ENCODE measurements at regions not wholly inside any gene's neighbourhood (a gene's known extent, or its start where the extent isn't known, plus 50 kb on each side); places are given as distances from the start of the nearest gene placed in this dataset.

GRCh38 chr13:50664951-50665350 is 178.5 kb downstream of the DLEU7 start:
- intact Hi-C loops (cut with micrococcal nuclease) = no loop called here
- H3K27me3 Mint-ChIP-seq = no peaks in the 10 kb centered on the region

DNA sequence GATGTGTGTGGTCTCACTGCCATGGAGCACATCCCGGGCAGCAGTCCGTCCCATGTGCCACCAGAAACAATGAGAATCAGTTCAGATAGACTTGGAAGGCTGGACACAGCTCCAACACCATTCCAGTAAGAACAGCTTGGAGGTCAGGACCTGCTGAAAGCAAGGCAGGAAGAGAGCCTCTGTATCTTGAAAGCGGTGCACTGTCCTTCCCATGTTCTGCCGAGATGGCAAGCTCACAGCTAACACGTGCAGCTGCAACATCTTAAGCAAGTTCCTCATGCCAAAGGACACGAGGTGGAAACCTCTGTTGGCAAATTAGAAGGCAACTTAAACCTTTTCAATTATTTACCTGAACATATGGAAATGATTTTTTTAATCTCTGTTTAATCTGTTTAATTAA is 175.4 kb downstream of the DLEU7 start:
- H3K9ac ChIP-seq (ENCODE audit: low read length) = no peak overlapping the region
- intact Hi-C loops (cut with micrococcal nuclease) = no loop called here
- H3K36me3 ChIP-seq (replicated peaks in 1 of 2; ENCODE audit: control extremely low read depth in 1 of 2, control insufficient read depth in 1 of 2, extremely low read depth in 1 of 2, insufficient read depth in 2 of 2, low read length in 1 of 2) = no peaks in the 10 kb centered on the region
- ChIA-PET POLR2A (no interaction called here), CTCF (interaction anchor here (1.2 kb wide), 1 partner anchor 9 kb away, joined by 3 read pairs; no protein-coding TSS in a partner anchor)
- no peaks in the 10 kb centered on the region for H3K4me1 ChIP-seq (ENCODE audit: control insufficient read depth in 2 of 2, insufficient read depth in 2 of 2, low read length in 2 of 2)
- no peak for TF ChIP-seq EZH2 (IDR thresholded peaks at IDR 0.05; ENCODE audit: borderline replicate concordance, insufficient read depth, low read depth, low read length, poor library complexity, severe bottlenecking)
- H3K9me3 Mint-ChIP-seq (ENCODE audit: insufficient read depth) = no peaks in the 10 kb centered on the region
- no peak for ATAC-seq (ENCODE audit: low read depth)
- no peaks in the 10 kb centered on the region for H3K79me2 ChIP-seq (ENCODE audit: control insufficient read depth, insufficient read depth, low read length)
- DNase-seq = no peak
- no peak overlapping the region for H3K4me3 ChIP-seq (ENCODE audit: control extremely low read depth in 1 of 5, extremely low read depth in 1 of 5, insufficient read depth in 1 of 5, low read depth in 2 of 5, low read length in 4 of 5)
- no peaks in the 10 kb centered on the region for H4K20me1 ChIP-seq (ENCODE audit: control insufficient read depth, insufficient read depth, low read length, poor library complexity, severe bottlenecking)
- peaks cover 0 to 15% (median 4%) of the 10 kb centered on the region in 3 donors for H3K9me3 ChIP-seq (ENCODE audit: control extremely low read depth in 1 of 3, control insufficient read depth in 2 of 3, insufficient read depth in 1 of 3, low read length in 2 of 3)
- 93% methylated on average over 2 of the region's 6 CpGs for WGBS (ENCODE audit: insufficient coverage)
- no peak overlapping the region for H3K27ac Mint-ChIP-seq
- peaks cover 5% of the 10 kb centered on the region for H3K4me1 Mint-ChIP-seq
- H2AFZ ChIP-seq (ENCODE audit: insufficient read depth, low read depth, low read length, poor library complexity, severe bottlenecking) = no peak overlapping the region
- no peak overlapping the region for H3K4me2 ChIP-seq (replicated peaks; ENCODE audit: low read depth, low read length, poor library complexity, severe bottlenecking)
- H3K27me3 Mint-ChIP-seq = no peaks in the 10 kb centered on the region
- H3K27me3 ChIP-seq (replicated peaks in 1 of 4; ENCODE audit: control extremely low read depth in 1 of 4, control insufficient read depth in 3 of 4, insufficient read depth in 4 of 4, low read length in 3 of 4) = no peaks in the 10 kb centered on the region
- H3K27ac ChIP-seq (ENCODE audit: low read length in 2 of 2) = no peak overlapping the region
- H3K4me3 Mint-ChIP-seq = no peak overlapping the region

More at GRCh38 chr13:50664951-50665350, 178.5 kb downstream of the DLEU7 start:
- Histone ChIP-seq H3K27me3 (replicated peaks in 1 of 4; ENCODE audit: control extremely low read depth in 1 of 4, control insufficient read depth in 3 of 4, insufficient read depth in 4 of 4, low read length in 3 of 4) (no peaks in the 10 kb centered on the region), H3K79me2 (ENCODE audit: control insufficient read depth, insufficient read depth, low read length) (no peaks in the 10 kb centered on the region), H3K9ac (ENCODE audit: low read length) (no peak overlapping the region), H2AFZ (ENCODE audit: insufficient read depth, low read depth, low read length, poor library complexity, severe bottlenecking) (no peak overlapping the region), H4K20me1 (ENCODE audit: control insufficient read depth, insufficient read depth, low read length, poor library complexity, severe bottlenecking) (no peaks in the 10 kb centered on the region), H3K4me3 (ENCODE audit: control extremely low read depth in 1 of 5, extremely low read depth in 1 of 5, insufficient read depth in 1 of 5, low read depth in 2 of 5, low read length in 4 of 5) (no peak overlapping the region), H3K9me3 (ENCODE audit: control extremely low read depth in 1 of 3, control insufficient read depth in 2 of 3, insufficient read depth in 1 of 3, low read length in 2 of 3) (peaks cover 0 to 15% (median 9%) of the 10 kb centered on the region in 3 donors), H3K4me2 (replicated peaks; ENCODE audit: low read depth, low read length, poor library complexity, severe bottlenecking) (no peak overlapping the region), H3K4me1 (ENCODE audit: control insufficient read depth in 2 of 2, insufficient read depth in 2 of 2, low read length in 2 of 2) (no peaks in the 10 kb centered on the region), H3K27ac (ENCODE audit: low read length in 2 of 2) (no peak overlapping the region), H3K36me3 (replicated peaks in 1 of 2; ENCODE audit: control extremely low read depth in 1 of 2, control insufficient read depth in 1 of 2, extremely low read depth in 1 of 2, insufficient read depth in 2 of 2, low read length in 1 of 2) (no peaks in the 10 kb centered on the region)
- DNase-seq (no peak), ATAC-seq (ENCODE audit: low read depth) (no peak)
- POLR2A ChIA-PET = no interaction called here
- WGBS (ENCODE audit: insufficient coverage) = 95% methylated on average over 2 of the region's 2 CpGs
- peaks cover 5% of the 10 kb centered on the region for H3K4me1 Mint-ChIP-seq
- peak overlapping the region; percentile 11 for H3K27ac Mint-ChIP-seq
- no peak for TF ChIP-seq EZH2 (IDR thresholded peaks at IDR 0.05; ENCODE audit: borderline replicate concordance, insufficient read depth, low read depth, low read length, poor library complexity, severe bottlenecking)
- TF ChIP-seq, protein P1, sequence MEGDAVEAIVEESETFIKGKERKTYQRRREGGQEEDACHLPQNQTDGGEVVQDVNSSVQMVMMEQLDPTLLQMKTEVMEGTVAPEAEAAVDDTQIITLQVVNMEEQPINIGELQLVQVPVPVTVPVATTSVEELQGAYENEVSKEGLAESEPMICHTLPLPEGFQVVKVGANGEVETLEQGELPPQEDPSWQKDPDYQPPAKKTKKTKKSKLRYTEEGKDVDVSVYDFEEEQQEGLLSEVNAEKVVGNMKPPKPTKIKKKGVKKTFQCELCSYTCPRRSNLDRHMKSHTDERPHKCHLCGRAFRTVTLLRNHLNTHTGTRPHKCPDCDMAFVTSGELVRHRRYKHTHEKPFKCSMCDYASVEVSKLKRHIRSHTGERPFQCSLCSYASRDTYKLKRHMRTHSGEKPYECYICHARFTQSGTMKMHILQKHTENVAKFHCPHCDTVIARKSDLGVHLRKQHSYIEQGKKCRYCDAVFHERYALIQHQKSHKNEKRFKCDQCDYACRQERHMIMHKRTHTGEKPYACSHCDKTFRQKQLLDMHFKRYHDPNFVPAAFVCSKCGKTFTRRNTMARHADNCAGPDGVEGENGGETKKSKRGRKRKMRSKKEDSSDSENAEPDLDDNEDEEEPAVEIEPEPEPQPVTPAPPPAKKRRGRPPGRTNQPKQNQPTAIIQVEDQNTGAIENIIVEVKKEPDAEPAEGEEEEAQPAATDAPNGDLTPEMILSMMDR (IDR thresholded peaks at IDR 0.05) = no peak
- CTCF ChIA-PET = no interaction called here
- peaks cover 2% of the 10 kb centered on the region for H3K9me3 Mint-ChIP-seq (ENCODE audit: insufficient read depth)
- no peak overlapping the region for H3K4me3 Mint-ChIP-seq
